HG02798 (cell line): ENCODE measurements at regions not wholly inside any gene's neighbourhood (a gene's known extent, or its start where the extent isn't known, plus 50 kb on each side); places are given as distances from the start of the nearest gene placed in this dataset.
"Not testable (repeated sequence)": the region's sequence is repeated elsewhere in the genome, so short reads cannot be mapped to it uniquely, and the experiment has no call there.

ENCODE experiments used
- ATAC-seq: cut with Tn5 transposase; IDR thresholded peaks from one replicate; pipeline ENCODE4 v1.9.1; 2021; ENCODE audit warnings: mild to moderate bottlenecking; ENCODE audit not compliant: unreplicated experiment, poor library complexity

GRCh38 chr1:234790333-234790732 is 180.4 kb upstream of the IRF2BP2 start:
- ATAC-seq: not testable (repeated sequence)

GRCh38 chr1:234787011-234787584 is 177.1 kb upstream of the IRF2BP2 start:
- not testable (repeated sequence) for ATAC-seq

GRCh38 chr1:234785922-234786321 is 175.9 kb upstream of the IRF2BP2 start:
- not testable (repeated sequence) for ATAC-seq

- not testable (repeated sequence) for ATAC-seq
These were observed 175.5 kb upstream of the IRF2BP2 start for GRCh38 chr1:234785471-234785919.

GRCh38 chr1:234784108-234784507 is 174.1 kb upstream of the IRF2BP2 start:
- not testable (repeated sequence) for ATAC-seq

- ATAC-seq: no peak
These were observed 172.8 kb upstream of the IRF2BP2 start for GRCh38 chr1:234782791-234783190.

- ATAC-seq: no peak
These were observed 172.2 kb upstream of the IRF2BP2 start for GRCh38 chr1:234782105-234782751.

- ATAC-seq: no peak
These were observed 171.5 kb upstream of the IRF2BP2 start for GRCh38 chr1:234781241-234782065.

GRCh38 chr1:234780531-234781162 is 170.7 kb upstream of the IRF2BP2 start:
- ATAC-seq: no peak

- no peak for ATAC-seq
These were observed 170.1 kb upstream of the IRF2BP2 start for GRCh38 chr1:234780112-234780511.

- not testable (repeated sequence) for ATAC-seq
These were observed 169.6 kb upstream of the IRF2BP2 start for GRCh38 chr1:234779600-234779999.

- ATAC-seq: no peak
These were observed 169.2 kb upstream of the IRF2BP2 start for GRCh38 chr1:234779160-234779538.

GRCh38 chr1:234778221-234779159 is 168.5 kb upstream of the IRF2BP2 start:
- no peak for ATAC-seq

- ATAC-seq: no peak
These were observed 167.9 kb upstream of the IRF2BP2 start for GRCh38 chr1:234777856-234778220.

- ATAC-seq: no peak
These were observed 167.2 kb upstream of the IRF2BP2 start for GRCh38 chr1:234776876-234777855.

GRCh38 chr1:234776256-234776875 is 166.4 kb upstream of the IRF2BP2 start:
- no peak for ATAC-seq

GRCh38 chr1:234775477-234776246 is 165.7 kb upstream of the IRF2BP2 start:
- no peak for ATAC-seq
